RWPE2 (cell line): ENCODE measurements at regions not wholly inside any gene's neighbourhood (a gene's known extent, or its start where the extent isn't known, plus 50 kb on each side); places are given as distances from the start of the nearest gene placed in this dataset.

ENCODE experiments used
- ATAC-seq: fragments of 200-7000 bp; cut with Tn5 transposase; 3 replicates; pipeline ENCODE4 v1.9.1; 2021; ENCODE audit warnings: low read depth
- DNase-seq: peaks from one replicate; pipeline ENCODE4 v3.0.0-alpha.2; 2020; ENCODE audit warnings: low spot score
- H3K27ac ChIP-seq: fragments of 450-650 bp; 2 replicates; pipeline ENCODE4 v1.5.1; 2017; ENCODE audit warnings: mild to moderate bottlenecking; ENCODE audit not compliant: poor library complexity, severe bottlenecking
- H3K27me3 ChIP-seq: fragments of 250-450 bp; sonication (Bioruptor Pico); 2 replicates; pipeline ENCODE4 v1.5.1; 2021; ENCODE audit warnings: mild to moderate bottlenecking, moderate library complexity; ENCODE audit not compliant: insufficient read depth, poor library complexity, severe bottlenecking
- H3K36me3 ChIP-seq: fragments of 250-450 bp; sonication (Bioruptor Pico); 2 replicates; pipeline ENCODE4 v1.5.1; 2020; ENCODE audit warnings: low read depth, mild to moderate bottlenecking, moderate library complexity
- H3K4me1 ChIP-seq: fragments of 250-450 bp; sonication (Bioruptor Pico); 2 replicates; pipeline ENCODE4 v1.5.1; 2021; ENCODE audit warnings: mild to moderate bottlenecking, moderate library complexity; ENCODE audit not compliant: insufficient read depth, poor library complexity, severe bottlenecking
- H3K4me3 ChIP-seq: fragments of 250-450 bp; sonication (Bioruptor Pico); 2 replicates; pipeline ENCODE4 v1.5.1; 2021; ENCODE audit warnings: mild to moderate bottlenecking, moderate library complexity; ENCODE audit not compliant: severe bottlenecking
- H3K9me3 ChIP-seq: fragments of 250-450 bp; sonication (Bioruptor Pico); 2 replicates; pipeline ENCODE4 v1.5.1; 2021; ENCODE audit warnings: mild to moderate bottlenecking, moderate library complexity; ENCODE audit not compliant: severe bottlenecking
- CTCF ChIP-seq: fragments of 450-650 bp; IDR thresholded peaks from one replicate; pipeline ENCODE4 v1.5.1; 2017; ENCODE audit warnings: mild to moderate bottlenecking, moderate library complexity; ENCODE audit not compliant: poor library complexity, severe bottlenecking

- no peaks in the 10 kb centered on the region for H3K27me3 ChIP-seq
- H3K4me3 ChIP-seq, result no peak overlapping the region
- no peaks in the 10 kb centered on the region for H3K4me1 ChIP-seq
- no peak for TF ChIP-seq CTCF
- DNase-seq, result no peak
- H3K9me3 ChIP-seq, result no peaks in the 10 kb centered on the region
- H3K27ac ChIP-seq, result no peak overlapping the region
- no peaks in the 10 kb centered on the region for H3K36me3 ChIP-seq
- ATAC-seq, result no peak
Observed at GRCh38 chr1:4554271-4554865, 100.0 kb upstream of the AJAP1 start.

- Histone ChIP-seq H3K36me3 (no peaks in the 10 kb centered on the region), H3K4me3 (no peak overlapping the region), H3K27me3 (no peaks in the 10 kb centered on the region), H3K9me3 (no peaks in the 10 kb centered on the region), H3K4me1 (no peaks in the 10 kb centered on the region), H3K27ac (no peak overlapping the region)
- DNase-seq, result no peak
- TF ChIP-seq CTCF, result no peak
- no peak for ATAC-seq
Observed at GRCh38 chr1:4557949-4558348, 96.5 kb upstream of the AJAP1 start.

GRCh38 chr1:4561205-4561604 lies 93.2 kb upstream of the AJAP1 start:
- ATAC-seq (no peak), DNase-seq (no peak)
- Histone ChIP-seq H3K27me3 (no peaks in the 10 kb centered on the region), H3K36me3 (no peaks in the 10 kb centered on the region), H3K27ac (no peak overlapping the region), H3K9me3 (no peaks in the 10 kb centered on the region), H3K4me1 (no peaks in the 10 kb centered on the region), H3K4me3 (no peak overlapping the region)
- TF ChIP-seq CTCF, result no peak

GRCh38 chr1:4562321-4562720 lies 92.1 kb upstream of the AJAP1 start:
- DNase-seq, result no peak
- no peak overlapping the region for H3K4me3 ChIP-seq
- H3K27ac ChIP-seq, result no peak overlapping the region
- no peak for TF ChIP-seq CTCF
- no peak for ATAC-seq
- no peaks in the 10 kb centered on the region for H3K36me3 ChIP-seq
- H3K4me1 ChIP-seq, result no peaks in the 10 kb centered on the region
- no peaks in the 10 kb centered on the region for H3K9me3 ChIP-seq
- no peaks in the 10 kb centered on the region for H3K27me3 ChIP-seq

- H3K27ac ChIP-seq, result no peak overlapping the region
- H3K9me3 ChIP-seq, result no peaks in the 10 kb centered on the region
- no peak overlapping the region for H3K4me3 ChIP-seq
- no peak for ATAC-seq
- H3K36me3 ChIP-seq, result no peaks in the 10 kb centered on the region
- DNase-seq, result no peak
- TF ChIP-seq CTCF, result no peak
- H3K27me3 ChIP-seq, result no peaks in the 10 kb centered on the region
- H3K4me1 ChIP-seq, result no peaks in the 10 kb centered on the region
Observed at GRCh38 chr1:4563586-4563985, 90.8 kb upstream of the AJAP1 start.
